Calu3 (cell line): ENCODE measurements at regions not wholly inside any gene's neighbourhood (a gene's known extent, or its start where the extent isn't known, plus 50 kb on each side); places are given as distances from the start of the nearest gene placed in this dataset.
"Not testable (repeated sequence)": the region's sequence is repeated elsewhere in the genome, so short reads cannot be mapped to it uniquely, and the experiment has no call there.

Source experiments
- BruUV-seq: library from RNA; stranded (reverse); fragments of 400-500 nt; replicated peaks from 2 replicates; lab custom pipeline; 2021; lab: Mats Ljungman, UMichigan
- CTCF ChIA-PET: fragments of 300-600 bp; sonication (Branson Sonifier 250); formaldehyde crosslinking; loops from one replicate; lab custom pipeline; 2022; ENCODE audit warnings: antibody characterized with exemption; lab: Charles Lee
- DNase-seq: peaks from one replicate; pipeline ENCODE4 v3.0.0; 2022
- H3K27ac Mint-ChIP-seq: one replicate; pipeline ENCODE4 v1.8.0; 2022; ENCODE audit warnings: mixed read lengths; ENCODE audit not compliant: unreplicated experiment
- H3K27me3 Mint-ChIP-seq: one replicate; pipeline ENCODE4 v1.8.0; 2022; ENCODE audit warnings: mixed read lengths; ENCODE audit not compliant: unreplicated experiment
- H3K36me3 Mint-ChIP-seq: one replicate; pipeline ENCODE4 v1.8.0; 2022; ENCODE audit warnings: mild to moderate bottlenecking, moderate library complexity, mixed read lengths; ENCODE audit not compliant: insufficient read depth, unreplicated experiment
- H3K4me1 Mint-ChIP-seq: one replicate; pipeline ENCODE4 v1.8.0; 2022; ENCODE audit warnings: mild to moderate bottlenecking, low read depth, mixed read lengths; ENCODE audit not compliant: unreplicated experiment
- H3K4me3 Mint-ChIP-seq: one replicate; pipeline ENCODE4 v1.8.0; 2022; ENCODE audit warnings: mild to moderate bottlenecking, low read depth, moderate library complexity, mixed read lengths; ENCODE audit not compliant: unreplicated experiment
- H3K9me3 Mint-ChIP-seq: one replicate; pipeline ENCODE4 v1.8.0; 2022; ENCODE audit warnings: low read depth, mixed read lengths; ENCODE audit not compliant: unreplicated experiment
- CTCF ChIP-seq: fragments of 200-600 bp; IDR thresholded peaks from one replicate; pipeline ENCODE4 v1.8.0; 2022; ENCODE audit warnings: antibody characterized with exemption; ENCODE audit not compliant: unreplicated experiment
- intact Hi-C: fragments of 100-400 bp; cut with micrococcal nuclease; formaldehyde crosslinking; loops from one replicate; pipeline ENCODE4 v1.10.0; 2022; ENCODE audit not compliant: unreplicated experiment

- H3K4me3 Mint-ChIP-seq, BruUV-seq, H3K4me1 Mint-ChIP-seq, H3K27ac Mint-ChIP-seq, intact Hi-C loops, H3K9me3 Mint-ChIP-seq, DNase-seq, CTCF ChIA-PET, H3K27me3 Mint-ChIP-seq, H3K36me3 Mint-ChIP-seq: not testable (repeated sequence)
Measured at GRCh38 chr2:131822237-131822721, 294.6 kb downstream of the CCDC74A start.

- H3K4me1 Mint-ChIP-seq: not testable (repeated sequence)
Measured at GRCh38 chr2:131823058-131823457, 295.4 kb downstream of the CCDC74A start.

DNA sequence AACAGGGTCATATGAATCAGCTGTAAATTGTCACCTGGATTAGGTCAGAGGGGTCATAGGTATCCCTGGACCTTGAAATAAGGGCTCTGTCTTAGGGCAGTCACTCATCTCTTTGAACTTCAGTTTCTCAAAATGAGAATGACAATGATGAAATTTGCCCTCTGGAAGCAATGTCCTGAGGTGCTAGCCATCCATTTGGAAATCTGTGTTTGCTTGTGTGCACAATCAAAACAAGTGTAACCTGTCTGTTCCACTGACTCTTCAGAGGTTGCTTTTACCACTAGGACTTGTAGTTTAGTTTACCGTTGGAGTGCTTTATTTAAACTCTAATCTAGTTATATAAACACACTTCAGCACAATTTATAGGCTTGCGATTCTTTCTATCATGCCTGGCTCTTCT, 297.3 kb downstream of the CCDC74A start:
- H3K4me1 Mint-ChIP-seq, BruUV-seq, H3K27ac Mint-ChIP-seq, intact Hi-C loops, H3K4me3 Mint-ChIP-seq, H3K27me3 Mint-ChIP-seq, DNase-seq, H3K36me3 Mint-ChIP-seq, H3K9me3 Mint-ChIP-seq, CTCF ChIA-PET: not testable (repeated sequence)

More at GRCh38 chr2:131823058-131823457, 295.4 kb downstream of the CCDC74A start:
- H3K36me3 Mint-ChIP-seq, H3K27me3 Mint-ChIP-seq, BruUV-seq, CTCF ChIA-PET, DNase-seq, H3K9me3 Mint-ChIP-seq, H3K27ac Mint-ChIP-seq, intact Hi-C loops, H3K4me3 Mint-ChIP-seq: not testable (repeated sequence)

DNA sequence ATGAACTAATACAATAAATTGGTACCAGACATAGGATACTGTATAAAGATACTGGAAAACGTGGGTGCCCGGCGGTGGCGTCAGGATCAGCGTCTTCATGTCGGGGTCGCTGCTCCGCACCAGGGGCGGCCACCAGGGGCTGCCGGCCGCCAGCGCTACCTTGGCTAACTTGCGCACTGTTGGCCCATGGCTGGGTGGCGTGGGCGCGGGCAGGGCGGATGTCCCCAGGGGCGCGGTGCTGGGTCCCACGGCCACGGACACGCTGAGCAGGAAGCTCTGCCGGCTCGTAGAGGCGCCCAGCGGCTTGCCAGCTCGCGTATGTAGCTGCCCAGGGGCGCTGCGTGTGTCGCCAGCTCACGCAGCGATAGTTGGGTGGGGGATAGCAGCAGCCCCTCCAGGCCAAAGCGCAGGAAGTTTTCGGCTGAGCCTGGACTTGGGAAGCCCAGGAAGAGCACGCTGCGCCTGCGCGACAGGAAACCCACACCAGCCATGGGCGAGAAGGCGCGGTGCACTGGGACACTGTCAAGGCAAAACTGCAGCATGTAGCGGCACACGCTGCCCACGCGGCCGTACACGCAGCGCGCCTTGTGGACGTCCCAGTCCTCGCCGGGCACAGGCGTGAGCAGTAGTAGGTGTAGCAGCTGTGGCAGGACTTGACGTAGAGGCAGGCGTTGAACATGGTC, 299.9 kb downstream of the CCDC74A start:
- Mint-ChIP-seq H3K36me3 (no peaks in the 10 kb centered on the region), H3K9me3 (peaks cover 2% of the 10 kb centered on the region), H3K4me3 (no peak overlapping the region), H3K4me1 (no peaks in the 10 kb centered on the region), H3K27me3 (no peaks in the 10 kb centered on the region), H3K27ac (no peak overlapping the region)
- CTCF ChIA-PET: no interaction called here
- intact Hi-C loops: no loop called here
- no TSS peak for BruUV-seq
- TF ChIP-seq CTCF: no peak
- DNase-seq: no peak

GRCh38 chr2:131828164-131828561, 300.5 kb downstream of the CCDC74A start:
- H3K27me3 Mint-ChIP-seq: no peaks in the 10 kb centered on the region
- intact Hi-C loops: no loop called here
- H3K36me3 Mint-ChIP-seq: no peaks in the 10 kb centered on the region
- no TSS peak for BruUV-seq
- H3K4me1 Mint-ChIP-seq: no peaks in the 10 kb centered on the region
- H3K4me3 Mint-ChIP-seq: no peak overlapping the region
- no peak for DNase-seq
- CTCF ChIA-PET: no interaction called here
- peaks cover 2% of the 10 kb centered on the region for H3K9me3 Mint-ChIP-seq
- H3K27ac Mint-ChIP-seq: no peak overlapping the region
- TF ChIP-seq CTCF: no peak

DNA sequence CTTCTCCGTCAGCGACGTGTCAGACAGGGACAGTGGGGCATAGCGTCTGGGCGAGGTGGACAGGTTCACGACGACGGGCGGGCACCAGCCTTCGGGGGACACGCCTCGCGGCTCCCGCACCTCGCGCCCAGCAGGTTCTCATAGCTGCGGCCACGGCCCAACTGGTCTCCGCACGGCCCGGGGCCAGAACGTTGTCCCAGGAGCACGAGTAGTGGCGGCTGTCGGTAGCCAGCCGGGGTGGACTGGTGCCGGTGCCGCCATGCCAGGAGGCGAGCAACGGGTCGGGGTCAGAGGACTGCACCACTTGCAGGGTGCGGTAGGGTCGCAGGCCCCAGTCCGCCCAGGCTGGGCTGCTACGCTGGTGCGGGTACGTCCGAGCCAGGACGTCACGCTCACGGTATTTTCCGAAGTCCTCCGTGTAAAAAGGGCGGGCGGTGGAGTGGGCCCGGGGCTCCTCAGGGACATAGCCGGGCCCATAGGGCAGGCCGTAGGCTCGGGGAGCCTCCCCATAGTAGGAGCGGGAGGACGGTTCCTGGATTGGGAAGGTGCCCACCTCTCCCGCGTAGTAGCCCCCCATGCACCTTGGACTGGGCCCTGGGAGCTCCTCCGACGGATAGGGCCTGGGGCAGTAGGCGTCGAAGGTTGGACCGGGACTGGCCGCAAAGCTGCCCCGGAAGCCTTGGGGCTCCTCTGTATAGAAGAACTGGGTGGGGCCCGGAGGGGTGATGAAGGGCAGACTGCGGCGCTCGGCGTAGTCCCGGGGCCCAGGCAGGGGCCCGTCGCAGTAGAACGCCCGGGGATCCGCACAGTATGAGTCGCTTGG, 301.2 kb downstream of the CCDC74A start:
- H3K9me3 Mint-ChIP-seq, DNase-seq, H3K4me3 Mint-ChIP-seq, H3K27me3 Mint-ChIP-seq, BruUV-seq, CTCF ChIA-PET, H3K27ac Mint-ChIP-seq, intact Hi-C loops, H3K4me1 Mint-ChIP-seq, H3K36me3 Mint-ChIP-seq: not testable (repeated sequence)

GRCh38 chr2:131829456-131830241, 302.0 kb downstream of the CCDC74A start:
- H3K27me3 Mint-ChIP-seq, H3K4me3 Mint-ChIP-seq, H3K27ac Mint-ChIP-seq, H3K36me3 Mint-ChIP-seq, H3K4me1 Mint-ChIP-seq, H3K9me3 Mint-ChIP-seq, CTCF ChIA-PET, BruUV-seq, intact Hi-C loops, DNase-seq: not testable (repeated sequence)
